Astrocyte of the cerebellum (primary cell): ENCODE measurements at regions not wholly inside any gene's neighbourhood (a gene's known extent, or its start where the extent isn't known, plus 50 kb on each side); places are given as distances from the start of the nearest gene placed in this dataset.

Source experiments
- DNase-seq: peaks from one replicate; pipeline ENCODE4 v3.0.0-alpha.2; 2011; ENCODE audit warnings: low read depth
- H3K4me3 ChIP-seq: 2 replicates; pipeline ENCODE4 v1.5.1; 2011; ENCODE audit warnings: mild to moderate bottlenecking, low read depth, low read length, moderate library complexity
- in situ Hi-C: cut with HindIII; loops from 2 replicates; pipeline ENCODE4 v1.10.0; 2017; ENCODE audit warnings: low sequenced_read_pairs
- TF ChIP-seq, protein P1 (sequence below): IDR thresholded peaks from 2 replicates; pipeline ENCODE4 v1.5.1; 2012; ENCODE audit warnings: low read length, low read depth, moderate library complexity, mild to moderate bottlenecking; ENCODE audit errors: missing control alignments

DNA sequence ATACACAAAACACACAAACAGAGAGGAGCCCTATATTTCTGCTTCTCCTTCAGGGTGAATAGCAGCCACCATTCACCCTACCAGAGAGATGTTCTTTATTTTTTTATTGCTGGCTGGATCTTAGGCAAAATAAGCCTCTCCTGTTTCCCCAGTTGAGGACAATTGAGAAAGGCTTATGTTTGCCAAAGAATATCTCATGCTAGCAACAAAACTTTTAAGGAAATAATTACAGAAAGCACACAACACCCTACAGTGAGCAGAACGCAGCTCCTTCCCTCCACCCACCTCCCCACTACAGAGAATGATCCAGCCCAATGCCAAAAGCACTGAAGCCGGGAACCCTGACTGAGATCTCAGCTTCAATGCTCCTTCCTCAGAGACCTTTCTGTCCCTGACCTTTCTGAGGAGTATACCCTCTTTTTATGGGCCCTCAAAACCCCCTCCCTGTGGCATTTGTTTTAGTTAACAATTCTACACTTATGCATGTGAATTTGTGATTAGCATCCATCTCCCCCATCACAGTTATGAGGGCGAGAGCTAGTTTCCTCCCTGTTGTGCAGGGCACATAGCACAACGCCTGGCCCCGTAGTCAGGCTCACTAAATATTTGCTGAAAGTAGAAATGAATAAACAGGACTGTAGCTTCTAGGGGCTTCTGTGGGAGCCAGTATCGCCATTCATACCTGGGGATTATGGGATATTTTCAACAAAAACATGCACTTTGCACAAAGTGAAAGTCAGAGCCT, 491.6 kb upstream of the CDH4 start:
- no peak for DNase-seq
- in situ Hi-C loops: no loop called here
- TF ChIP-seq, protein P1, sequence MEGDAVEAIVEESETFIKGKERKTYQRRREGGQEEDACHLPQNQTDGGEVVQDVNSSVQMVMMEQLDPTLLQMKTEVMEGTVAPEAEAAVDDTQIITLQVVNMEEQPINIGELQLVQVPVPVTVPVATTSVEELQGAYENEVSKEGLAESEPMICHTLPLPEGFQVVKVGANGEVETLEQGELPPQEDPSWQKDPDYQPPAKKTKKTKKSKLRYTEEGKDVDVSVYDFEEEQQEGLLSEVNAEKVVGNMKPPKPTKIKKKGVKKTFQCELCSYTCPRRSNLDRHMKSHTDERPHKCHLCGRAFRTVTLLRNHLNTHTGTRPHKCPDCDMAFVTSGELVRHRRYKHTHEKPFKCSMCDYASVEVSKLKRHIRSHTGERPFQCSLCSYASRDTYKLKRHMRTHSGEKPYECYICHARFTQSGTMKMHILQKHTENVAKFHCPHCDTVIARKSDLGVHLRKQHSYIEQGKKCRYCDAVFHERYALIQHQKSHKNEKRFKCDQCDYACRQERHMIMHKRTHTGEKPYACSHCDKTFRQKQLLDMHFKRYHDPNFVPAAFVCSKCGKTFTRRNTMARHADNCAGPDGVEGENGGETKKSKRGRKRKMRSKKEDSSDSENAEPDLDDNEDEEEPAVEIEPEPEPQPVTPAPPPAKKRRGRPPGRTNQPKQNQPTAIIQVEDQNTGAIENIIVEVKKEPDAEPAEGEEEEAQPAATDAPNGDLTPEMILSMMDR: no peak
- H3K4me3 ChIP-seq: no peak overlapping the region

DNA sequence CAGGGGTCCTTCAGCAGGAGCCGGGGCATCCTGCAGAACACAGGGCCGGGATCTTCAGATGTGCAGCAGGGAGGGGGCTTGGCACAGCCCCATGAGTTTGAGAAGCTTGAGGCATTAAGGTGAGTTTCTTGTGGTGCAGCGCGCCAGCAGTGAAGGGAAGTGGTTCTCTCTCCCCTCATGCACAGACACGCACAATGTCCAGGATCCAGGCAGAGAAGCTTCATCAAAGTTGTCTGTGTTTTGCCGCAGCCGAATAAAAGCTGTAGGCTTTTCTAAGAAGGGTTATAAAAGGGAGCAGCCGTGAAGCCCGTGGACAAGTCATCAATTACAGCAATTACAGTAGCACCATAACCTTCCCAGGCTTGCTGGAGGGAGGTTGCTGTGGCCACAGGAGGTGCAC, 491.0 kb upstream of the CDH4 start:
- DNase-seq: no peak
- in situ Hi-C loops: no loop called here
- no peak overlapping the region for H3K4me3 ChIP-seq
- TF ChIP-seq, protein P1: no peak

GRCh38 chr20:60762386-60762785, 489.7 kb upstream of the CDH4 start:
- H3K4me3 ChIP-seq: no peak overlapping the region
- in situ Hi-C loops: no loop called here
- no peak for DNase-seq
- TF ChIP-seq, protein P1: no peak

DNA sequence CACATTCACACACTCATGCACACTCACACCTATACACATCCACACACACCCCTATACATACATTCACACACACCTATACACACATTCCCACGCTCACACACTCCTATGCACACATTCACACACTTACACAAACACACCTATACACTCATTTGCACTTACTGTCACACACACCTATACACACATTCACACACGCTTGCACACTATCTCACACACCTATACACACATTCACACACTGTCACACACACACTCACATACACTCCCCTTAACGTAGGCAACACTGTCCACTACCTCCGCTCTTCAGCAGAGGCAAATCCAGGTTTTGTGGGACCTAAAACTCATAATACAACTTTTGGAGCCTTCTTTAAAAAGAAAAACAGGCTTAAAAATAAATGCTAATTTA, 487.7 kb upstream of the CDH4 start:
- TF ChIP-seq, protein P1: no peak
- no peak for DNase-seq
- in situ Hi-C loops: no loop called here
- no peak overlapping the region for H3K4me3 ChIP-seq

DNA sequence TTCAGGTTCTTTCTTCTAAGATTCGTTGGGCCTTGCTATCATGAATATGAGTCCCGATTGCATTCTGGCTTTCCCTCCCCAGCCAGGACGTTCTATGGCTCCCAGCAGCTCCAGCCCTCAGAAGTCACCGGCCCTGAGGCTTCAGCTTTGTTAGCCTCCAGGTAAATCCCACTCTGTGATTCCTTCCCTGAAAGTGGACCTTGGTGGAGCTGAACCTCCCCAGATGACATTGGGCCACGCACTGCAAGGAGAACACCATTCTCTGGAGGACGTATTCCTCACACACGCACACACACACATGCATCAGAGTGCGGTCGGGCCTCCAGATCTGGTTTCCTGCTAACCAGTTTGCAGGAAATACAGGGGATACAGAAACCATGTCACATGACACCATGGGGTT, 487.3 kb upstream of the CDH4 start:
- no peak for DNase-seq
- in situ Hi-C loops: no loop called here
- H3K4me3 ChIP-seq: no peak overlapping the region
- TF ChIP-seq, protein P1: no peak

- H3K4me3 ChIP-seq: no peak overlapping the region
- DNase-seq: no peak
- in situ Hi-C loops: no loop called here
- TF ChIP-seq, protein P1: no peak
Observed at GRCh38 chr20:60765821-60766403, 486.1 kb upstream of the CDH4 start.
